ENCODE measurements at regions not wholly inside any gene's neighbourhood (a gene's known extent, or its start where the extent isn't known, plus 50 kb on each side); places are given as distances from the start of the nearest gene placed in this dataset.

DNA sequence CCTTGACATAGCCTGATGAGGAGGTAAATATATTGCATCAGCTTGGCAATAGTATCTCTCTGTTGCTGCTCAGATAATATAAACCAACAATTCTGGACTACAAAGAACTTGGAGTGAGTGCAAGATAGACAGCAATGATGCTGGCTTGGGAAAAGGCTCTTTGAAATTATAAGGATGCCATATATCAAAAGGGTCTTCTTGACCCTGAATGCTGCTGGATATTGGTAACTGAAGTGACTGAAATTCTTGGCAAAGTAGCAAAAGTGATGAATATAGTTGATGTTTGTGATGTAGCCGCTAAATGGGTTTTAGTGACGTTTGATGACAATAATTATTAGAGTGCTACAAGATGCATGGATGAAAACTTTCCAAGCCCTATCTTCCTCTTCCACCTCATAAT, 1391.6 kb downstream of the ADGRL3 start:
- 83 to 90% (median 87%) methylated on average over 2 of the region's 2 CpGs for WGBS, 5 donors

DNA sequence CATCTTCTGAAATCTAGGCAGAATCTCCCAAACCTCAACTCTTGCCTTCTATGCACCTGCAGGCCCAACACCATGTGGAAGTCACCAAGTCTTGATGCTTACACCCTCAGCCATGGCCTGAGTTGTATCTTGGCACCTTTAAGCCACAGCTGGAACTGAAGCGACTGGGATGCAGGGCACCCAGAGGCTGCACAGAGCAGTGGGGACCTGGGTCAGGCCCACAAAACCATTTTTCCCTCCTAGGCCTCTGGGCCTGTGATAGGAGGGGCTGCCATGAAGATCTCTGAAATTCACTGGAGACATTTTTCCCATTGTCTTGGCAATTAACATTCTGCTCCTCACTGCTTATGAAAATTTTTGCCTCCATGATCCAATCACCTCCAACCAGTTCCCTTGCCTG, 1388.5 kb downstream of the ADGRL3 start:
- Histone ChIP-seq H3K9me3 (peaks cover 0 to 27% (median 14%) of the 10 kb centered on the region in 8 donors), H3K27ac (no peak overlapping the region), H3K27me3 (replicated peaks in 1 of 7) (no peaks in the 10 kb centered on the region), H3K4me3 (no peak overlapping the region), H3K4me1 (no peaks in the 10 kb centered on the region), H3K36me3 (no peaks in the 10 kb centered on the region)
- DNase-seq, result no peak
- TF ChIP-seq POLR2A (IDR thresholded peaks at IDR 0.05) (no peak), POLR2AphosphoS5 (IDR thresholded peaks at IDR 0.05) (no peak)
- TF ChIP-seq, protein P1, sequence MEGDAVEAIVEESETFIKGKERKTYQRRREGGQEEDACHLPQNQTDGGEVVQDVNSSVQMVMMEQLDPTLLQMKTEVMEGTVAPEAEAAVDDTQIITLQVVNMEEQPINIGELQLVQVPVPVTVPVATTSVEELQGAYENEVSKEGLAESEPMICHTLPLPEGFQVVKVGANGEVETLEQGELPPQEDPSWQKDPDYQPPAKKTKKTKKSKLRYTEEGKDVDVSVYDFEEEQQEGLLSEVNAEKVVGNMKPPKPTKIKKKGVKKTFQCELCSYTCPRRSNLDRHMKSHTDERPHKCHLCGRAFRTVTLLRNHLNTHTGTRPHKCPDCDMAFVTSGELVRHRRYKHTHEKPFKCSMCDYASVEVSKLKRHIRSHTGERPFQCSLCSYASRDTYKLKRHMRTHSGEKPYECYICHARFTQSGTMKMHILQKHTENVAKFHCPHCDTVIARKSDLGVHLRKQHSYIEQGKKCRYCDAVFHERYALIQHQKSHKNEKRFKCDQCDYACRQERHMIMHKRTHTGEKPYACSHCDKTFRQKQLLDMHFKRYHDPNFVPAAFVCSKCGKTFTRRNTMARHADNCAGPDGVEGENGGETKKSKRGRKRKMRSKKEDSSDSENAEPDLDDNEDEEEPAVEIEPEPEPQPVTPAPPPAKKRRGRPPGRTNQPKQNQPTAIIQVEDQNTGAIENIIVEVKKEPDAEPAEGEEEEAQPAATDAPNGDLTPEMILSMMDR (IDR thresholded peaks at IDR 0.05 in 8 of 11, conservative IDR thresholded peaks at IDR 0.05 in 3 of 11), result no peak
- WGBS, 5 donors, result 64 to 81% (median 71%) methylated on average over 1 of the region's 1 CpG
- intact Hi-C loops (cut with DNase I; ENCODE audit: low total_unique reads), result no loop called here

More for the DNA sequence above, 1391.6 kb downstream of the ADGRL3 start:
- intact Hi-C loops (cut with DNase I; ENCODE audit: low total_unique reads), result no loop called here
- Histone ChIP-seq H3K27ac (no peak overlapping the region), H3K4me3 (no peak overlapping the region), H3K27me3 (replicated peaks in 1 of 7) (no peaks in the 10 kb centered on the region), H3K4me1 (no peaks in the 10 kb centered on the region), H3K9me3 (peaks cover 0 to 26% (median 17%) of the 10 kb centered on the region in 8 donors), H3K36me3 (no peaks in the 10 kb centered on the region)
- no peak for DNase-seq
- no peak for TF ChIP-seq POLR2AphosphoS5 (IDR thresholded peaks at IDR 0.05)
- no peak for TF ChIP-seq POLR2A (IDR thresholded peaks at IDR 0.05)
- TF ChIP-seq, protein P1 (IDR thresholded peaks at IDR 0.05 in 8 of 11, conservative IDR thresholded peaks at IDR 0.05 in 3 of 11), result no peak

DNA sequence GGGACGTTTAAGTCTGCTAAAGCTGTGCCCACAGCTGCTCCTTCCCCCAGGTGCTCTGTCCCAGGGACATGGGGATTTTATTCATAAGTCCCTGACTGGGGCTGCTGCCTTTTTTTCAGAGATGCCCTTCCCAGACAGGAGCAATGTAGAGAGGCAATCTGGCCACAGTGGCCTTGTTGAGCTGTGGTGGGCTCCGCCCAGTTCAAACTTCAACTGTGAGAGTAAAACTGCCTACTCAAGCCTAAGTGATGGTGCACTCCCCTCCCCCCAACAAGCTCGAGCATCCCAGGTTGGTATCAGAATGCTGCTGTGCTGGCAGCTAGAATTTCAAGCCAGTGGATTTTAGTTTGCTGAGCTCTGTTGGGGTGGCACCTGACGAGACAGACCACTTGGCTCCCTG, 1371.4 kb downstream of the ADGRL3 start:
- peaks cover 0 to 8% (median 0%) of the 10 kb centered on the region in 8 donors for H3K9me3 ChIP-seq
- TF ChIP-seq, protein P1 (IDR thresholded peaks at IDR 0.05 in 8 of 11, conservative IDR thresholded peaks at IDR 0.05 in 3 of 11), result no peak
- no peak for TF ChIP-seq POLR2AphosphoS5 (IDR thresholded peaks at IDR 0.05)
- no peak for TF ChIP-seq POLR2A (IDR thresholded peaks at IDR 0.05)
- no peaks in the 10 kb centered on the region for H3K4me1 ChIP-seq
- H3K27me3 ChIP-seq (replicated peaks in 1 of 7), result no peaks in the 10 kb centered on the region
- intact Hi-C loops (cut with DNase I; ENCODE audit: low total_unique reads), result no loop called here
- H3K27ac ChIP-seq, result no peak overlapping the region
- no peak for DNase-seq
- no peaks in the 10 kb centered on the region for H3K36me3 ChIP-seq
- H3K4me3 ChIP-seq, result no peak overlapping the region
- WGBS, 5 donors, result 55 to 81% (median 69%) methylated on average over 4 of the region's 4 CpGs

DNA sequence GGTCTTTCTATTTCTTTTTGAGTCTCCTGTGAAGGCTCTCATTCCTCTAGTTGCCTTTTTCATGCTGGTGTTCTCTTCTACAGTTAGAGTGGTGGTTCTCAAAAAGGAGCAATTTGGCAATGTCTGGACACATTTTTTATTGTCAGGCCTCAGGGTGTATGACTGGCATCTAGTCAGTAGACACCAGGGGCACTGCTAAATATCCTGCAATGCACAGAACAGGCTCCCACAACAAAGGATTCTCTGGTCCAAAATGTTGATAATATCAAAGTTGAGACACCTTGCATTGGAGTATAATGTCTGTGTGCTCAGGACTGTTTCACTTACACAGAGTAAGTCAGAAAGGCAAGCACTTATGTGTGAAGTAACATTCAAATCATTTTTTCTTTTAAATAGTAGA, 1360.7 kb downstream of the ADGRL3 start:
- no peak for DNase-seq
- TF ChIP-seq POLR2AphosphoS5 (IDR thresholded peaks at IDR 0.05) (no peak), POLR2A (IDR thresholded peaks at IDR 0.05) (no peak)
- TF ChIP-seq, protein P1 (IDR thresholded peaks at IDR 0.05 in 8 of 11, conservative IDR thresholded peaks at IDR 0.05 in 3 of 11), result no peak
- no peaks in the 10 kb centered on the region for H3K36me3 ChIP-seq
- no peak overlapping the region for H3K27ac ChIP-seq
- peaks cover 0 to 12% (median 1%) of the 10 kb centered on the region in 8 donors for H3K9me3 ChIP-seq
- H3K27me3 ChIP-seq (replicated peaks in 1 of 7), result no peaks in the 10 kb centered on the region
- H3K4me3 ChIP-seq, result no peak overlapping the region
- intact Hi-C loops (cut with DNase I; ENCODE audit: low total_unique reads), result no loop called here
- H3K4me1 ChIP-seq, result no peaks in the 10 kb centered on the region
